ENCODE measurements at regions not wholly inside any gene's neighbourhood (a gene's known extent, or its start where the extent isn't known, plus 50 kb on each side); places are given as distances from the start of the nearest gene placed in this dataset.

GRCh38 chr2:187148059-187148714 is 299.2 kb upstream of the ZSWIM2 start:
- TF ChIP-seq PBX3 (IDR thresholded peaks at IDR 0.05; ENCODE audit: insufficient replicate concordance, low read depth, low read length) (no peak), POLR2AphosphoS2 (IDR thresholded peaks at IDR 0.05; ENCODE audit: low read depth, low read length) (no peak), TAF1 (IDR thresholded peaks at IDR 0.05; ENCODE audit: borderline replicate concordance, low read depth, low read length) (no peak), ATF3 (IDR thresholded peaks at IDR 0.05; ENCODE audit: borderline replicate concordance, extremely low read depth, low read depth, low read length) (no peak), POLR2A (IDR thresholded peaks at IDR 0.05; ENCODE audit: low read depth, low read length) (no peak), CHD4 (IDR thresholded peaks at IDR 0.05) (no peak), STAT1 (conservative IDR thresholded peaks at IDR 0.05) (no peak), EP300 (IDR thresholded peaks at IDR 0.05; ENCODE audit: borderline replicate concordance in 1 of 2, control insufficient read depth in 1 of 2, low read depth in 2 of 2, low read length in 2 of 2) (no peak), POLR2AphosphoS5 (IDR thresholded peaks at IDR 0.05; ENCODE audit: low read length) (no peak), EZH2 (IDR thresholded peaks at IDR 0.05; ENCODE audit: borderline replicate concordance, control insufficient read depth, low read depth, low read length) (no peak), CREM (IDR thresholded peaks at IDR 0.05; ENCODE audit: low read depth) (no peak)
- TF ChIP-seq, protein P1, sequence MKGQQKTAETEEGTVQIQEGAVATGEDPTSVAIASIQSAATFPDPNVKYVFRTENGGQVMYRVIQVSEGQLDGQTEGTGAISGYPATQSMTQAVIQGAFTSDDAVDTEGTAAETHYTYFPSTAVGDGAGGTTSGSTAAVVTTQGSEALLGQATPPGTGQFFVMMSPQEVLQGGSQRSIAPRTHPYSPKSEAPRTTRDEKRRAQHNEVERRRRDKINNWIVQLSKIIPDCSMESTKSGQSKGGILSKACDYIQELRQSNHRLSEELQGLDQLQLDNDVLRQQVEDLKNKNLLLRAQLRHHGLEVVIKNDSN (IDR thresholded peaks at IDR 0.05; ENCODE audit: borderline replicate concordance, extremely low read length, insufficient read depth, low read depth, low read length): no peak
- TF ChIP-seq, protein P2, sequence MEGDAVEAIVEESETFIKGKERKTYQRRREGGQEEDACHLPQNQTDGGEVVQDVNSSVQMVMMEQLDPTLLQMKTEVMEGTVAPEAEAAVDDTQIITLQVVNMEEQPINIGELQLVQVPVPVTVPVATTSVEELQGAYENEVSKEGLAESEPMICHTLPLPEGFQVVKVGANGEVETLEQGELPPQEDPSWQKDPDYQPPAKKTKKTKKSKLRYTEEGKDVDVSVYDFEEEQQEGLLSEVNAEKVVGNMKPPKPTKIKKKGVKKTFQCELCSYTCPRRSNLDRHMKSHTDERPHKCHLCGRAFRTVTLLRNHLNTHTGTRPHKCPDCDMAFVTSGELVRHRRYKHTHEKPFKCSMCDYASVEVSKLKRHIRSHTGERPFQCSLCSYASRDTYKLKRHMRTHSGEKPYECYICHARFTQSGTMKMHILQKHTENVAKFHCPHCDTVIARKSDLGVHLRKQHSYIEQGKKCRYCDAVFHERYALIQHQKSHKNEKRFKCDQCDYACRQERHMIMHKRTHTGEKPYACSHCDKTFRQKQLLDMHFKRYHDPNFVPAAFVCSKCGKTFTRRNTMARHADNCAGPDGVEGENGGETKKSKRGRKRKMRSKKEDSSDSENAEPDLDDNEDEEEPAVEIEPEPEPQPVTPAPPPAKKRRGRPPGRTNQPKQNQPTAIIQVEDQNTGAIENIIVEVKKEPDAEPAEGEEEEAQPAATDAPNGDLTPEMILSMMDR (IDR thresholded peaks at IDR 0.05 in 2 of 3, conservative IDR thresholded peaks at IDR 0.05 in 1 of 3; ENCODE audit: control insufficient read depth in 2 of 3, extremely low read depth in 1 of 3, insufficient read depth in 1 of 3, low read depth in 3 of 3, low read length in 3 of 3): no peak

Measured in GM12878 (cell line).